HCT116 (cell line): ENCODE measurements at regions not wholly inside any gene's neighbourhood (a gene's known extent, or its start where the extent isn't known, plus 50 kb on each side); places are given as distances from the start of the nearest gene placed in this dataset.

Experiments used
- ATAC-seq: fragments of 200-7000 bp; cut with Tn5 transposase; 2 replicates; pipeline ENCODE4 v1.9.1; 2020; ENCODE audit warnings: mild to moderate bottlenecking, moderate library complexity
- BruUV-seq: library from RNA; stranded (reverse); fragments of 400-500 nt; replicated peaks from 2 replicates; lab custom pipeline; 2021; lab: Mats Ljungman, UMichigan
- CTCF ChIA-PET: fragments of 300-600 bp; sonication (Branson Sonifier 250); formaldehyde crosslinking; loops from one replicate; lab custom pipeline; 2021; ENCODE audit warnings: antibody characterized with exemption; lab: Charles Lee
- POLR2A ChIA-PET: fragments of 300-600, 350-600 bp; sonication (Branson Sonifier 250); formaldehyde crosslinking; loops from one replicate; lab custom pipeline; 2021; ENCODE audit warnings: antibody characterized with exemption; lab: Charles Lee
- RAD21 ChIA-PET, 2 experiments: fragments of 300-600 bp; sonication (Branson Sonifier 250); formaldehyde crosslinking; loops; one replicate each; lab custom pipeline; 2023; ENCODE audit warnings: low total read pairs in 2 of 2; ENCODE audit not compliant: uncharacterized antibody in 2 of 2, unreplicated experiment in 2 of 2, low non-redundant PET in 1 of 2; lab: Charles Lee
- DNase-seq: peaks from one replicate; pipeline ENCODE4 v3.0.0-alpha.2; 2010; ENCODE audit warnings: low read depth, low spot score
- H2AFZ ChIP-seq: fragments of 200-600 bp; shearing (Covaris generic), sonication (generic); 2 replicates; pipeline ENCODE4 v1.6.1; 2017; ENCODE audit warnings: low read depth, mixed run types, mixed read lengths, antibody characterized with exemption, low read length; ENCODE audit not compliant: poor library complexity, severe bottlenecking
- H3K27ac ChIP-seq: 2 replicates; pipeline ENCODE4 v1.5.1; 2012; ENCODE audit warnings: low read depth, low read length
- H3K27me3 ChIP-seq: fragments of 200-600 bp; sonication (generic); 2 replicates; pipeline ENCODE4 v1.6.1; 2016; ENCODE audit warnings: mixed run types, low read length, mixed read lengths; ENCODE audit not compliant: insufficient read depth
- H3K36me3 ChIP-seq, 2 experiments: fragments of 200-500 bp in 1 of 2; fragments of 200-600 bp in 1 of 2; sonication (Bioruptor generic) in 1 of 2; sonication (generic) in 1 of 2; 2 replicates each; pipeline versions ENCODE4 v1.5.1 to v1.6.1; 2014 to 2016; ENCODE audit warnings: low read length in 2 of 2, inconsistent platforms in 1 of 2, mixed read lengths in 1 of 2, mixed run types in 1 of 2; ENCODE audit not compliant: insufficient read depth in 2 of 2, control insufficient read depth in 1 of 2
- H3K4me1 ChIP-seq, 2 experiments: fragments of 200-600 bp in 1 of 2; sonication (generic) in 1 of 2; 2 replicates each; pipeline versions ENCODE4 v1.5.1 to v1.6.1; 2012 to 2017; ENCODE audit warnings: low read length in 2 of 2, inconsistent platforms in 1 of 2, mild to moderate bottlenecking in 1 of 2, mixed read lengths in 1 of 2, mixed run types in 1 of 2, moderate library complexity in 1 of 2; ENCODE audit not compliant: insufficient read depth in 2 of 2, control insufficient read depth in 1 of 2
- H3K4me2 ChIP-seq: fragments of 200-600 bp; sonication (generic); 2 replicates; pipeline ENCODE4 v1.6.1; 2017; ENCODE audit warnings: mixed run types, low read length, mixed read lengths
- H3K4me3 ChIP-seq, 2 experiments: fragments of 200-600 bp in 1 of 2; sonication (generic) in 1 of 2; replicated peaks in 1 of 2; 2 replicates each; pipeline ENCODE4 v1.5.1; 2011 to 2016; ENCODE audit warnings: low read length in 2 of 2, control low read depth in 1 of 2, low read depth in 1 of 2, mild to moderate bottlenecking in 1 of 2, mixed read lengths in 1 of 2, mixed run types in 1 of 2
- H3K79me2 ChIP-seq: fragments of 200-600 bp; sonication (generic); 2 replicates; pipeline ENCODE4 v1.6.1; 2017; ENCODE audit warnings: mild to moderate bottlenecking, mixed run types, low read length, moderate library complexity, mixed read lengths; ENCODE audit not compliant: insufficient read depth
- H3K9ac ChIP-seq: fragments of 200-600 bp; sonication (generic); 2 replicates; pipeline ENCODE4 v1.6.1; 2016; ENCODE audit warnings: low read length, mixed read lengths
- H3K9me2 ChIP-seq: fragments of 200-600 bp; sonication (generic), shearing (Covaris generic); 2 replicates; pipeline ENCODE4 v1.6.1; 2017; ENCODE audit warnings: mixed run types, mild to moderate bottlenecking, moderate library complexity; ENCODE audit not compliant: insufficient read depth
- H3K9me3 ChIP-seq, 2 experiments: fragments of 200-500 bp in 1 of 2; fragments of 200-600 bp in 1 of 2; sonication (Bioruptor generic) in 1 of 2; sonication (generic) in 1 of 2; 2 replicates each; pipeline ENCODE4 v1.6.1; 2014 to 2017; ENCODE audit warnings: low read length in 2 of 2, mixed read lengths in 2 of 2, inconsistent platforms in 1 of 2, low read depth in 1 of 2, mild to moderate bottlenecking in 1 of 2, mixed run types in 1 of 2, moderate library complexity in 1 of 2; ENCODE audit not compliant: control insufficient read depth in 1 of 2, insufficient read depth in 1 of 2
- H4K20me1 ChIP-seq: fragments of 200-600 bp; sonication (generic), shearing (Covaris generic); 2 replicates; pipeline ENCODE4 v1.6.1; 2017; ENCODE audit warnings: mixed run types, mild to moderate bottlenecking, moderate library complexity; ENCODE audit not compliant: insufficient read depth
- POLR2AphosphoS5 ChIP-seq: IDR thresholded peaks from 2 replicates; pipeline ENCODE4 v1.6.1; 2011; ENCODE audit warnings: mild to moderate bottlenecking, low read depth, low read length, moderate library complexity
- RAD21 ChIP-seq: IDR thresholded peaks from 2 replicates; pipeline ENCODE4 v1.6.1; 2012; ENCODE audit warnings: low read depth, mild to moderate bottlenecking
- SIN3A ChIP-seq: IDR thresholded peaks from 2 replicates; pipeline ENCODE4 v1.6.1; 2012; ENCODE audit warnings: low read depth
- YY1 ChIP-seq: IDR thresholded peaks from 2 replicates; pipeline ENCODE4 v1.6.1; 2011; ENCODE audit warnings: low read length, low read depth, moderate library complexity, mild to moderate bottlenecking; ENCODE audit not compliant: insufficient replicate concordance; ENCODE audit errors: extremely low read depth
- ZFX ChIP-seq: fragments of 450-650 bp; IDR thresholded peaks from 2 replicates; pipeline ENCODE4 v1.6.1; 2017
- intact Hi-C: fragments of 100-400 bp; cut with micrococcal nuclease; formaldehyde crosslinking; loops from 2 replicates; pipeline ENCODE4 v1.10.0; 2022
- TF ChIP-seq, protein P1 (sequence below): IDR thresholded peaks from 2 replicates; pipeline ENCODE4 v1.6.1; 2012; ENCODE audit warnings: low read depth
- TF ChIP-seq, protein P2 (sequence below): IDR thresholded peaks from 2 replicates; pipeline ENCODE4 v1.6.1; 2012
- TF ChIP-seq, protein P3 (sequence below): IDR thresholded peaks from 2 replicates; pipeline ENCODE4 v1.6.1; 2011; ENCODE audit warnings: mild to moderate bottlenecking, low read length, moderate library complexity; ENCODE audit not compliant: insufficient replicate concordance; ENCODE audit errors: extremely low read depth
- TF ChIP-seq, protein P4 (sequence below): IDR thresholded peaks from 2 replicates; pipeline ENCODE4 v1.6.1; 2012
- TF ChIP-seq, protein P5 (sequence below), 3 experiments: fragments of 200-600 bp in 1 of 3; sonication (generic) in 1 of 3; IDR thresholded peaks in 2 of 3; conservative IDR thresholded peaks in 1 of 3; 2 replicates each; pipeline ENCODE4 v1.5.1; 2012 to 2017; ENCODE audit warnings: low read depth in 2 of 3, low read length in 2 of 3, antibody characterized with exemption in 1 of 3, borderline replicate concordance in 1 of 3, control low read depth in 1 of 3, mild to moderate bottlenecking in 1 of 3, mixed read lengths in 1 of 3, mixed run types in 1 of 3, moderate library complexity in 1 of 3; ENCODE audit not compliant: insufficient read depth in 1 of 3

DNA sequence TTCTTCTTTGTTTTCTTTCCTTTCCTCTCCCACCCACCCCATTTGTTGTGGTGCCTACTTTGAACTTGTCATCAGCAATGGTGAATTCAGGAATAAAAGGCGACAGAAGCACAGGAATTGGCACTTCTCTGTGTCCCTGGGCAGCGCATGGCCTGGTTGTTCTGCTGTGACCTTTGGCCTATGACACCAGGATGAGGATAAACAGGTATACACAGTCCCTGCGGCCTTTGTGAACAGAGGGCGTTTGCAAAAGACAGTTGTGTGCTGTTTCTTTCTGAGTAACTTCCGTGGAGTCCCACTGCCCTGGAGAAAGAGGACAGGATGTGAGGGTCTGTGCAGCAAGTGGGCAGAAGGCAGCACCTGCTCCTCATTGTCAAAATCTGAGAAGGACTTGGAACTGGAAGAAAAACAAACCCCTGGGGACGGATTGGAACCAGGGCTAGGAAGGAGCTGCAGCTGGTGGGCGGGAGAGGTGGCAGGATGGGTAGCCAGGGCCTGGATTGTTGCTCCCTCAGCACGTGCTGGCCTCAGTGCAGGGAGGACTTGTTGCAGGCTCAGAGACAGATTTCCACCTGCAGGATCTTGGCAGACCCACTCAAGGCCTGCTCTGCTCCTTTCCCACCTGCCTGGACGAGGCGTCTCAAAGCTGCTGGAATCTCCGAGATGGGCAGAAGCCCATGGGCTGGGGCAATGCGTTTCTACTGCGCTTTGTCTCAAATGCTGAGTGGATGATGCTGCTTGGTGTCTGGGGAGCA lies 159.5 kb downstream of the ACKR3 start:
- Histone ChIP-seq H3K27me3 (peaks cover 12% of the 10 kb centered on the region), H3K9me2 (no peaks in the 10 kb centered on the region)
- TF ChIP-seq, protein P1, sequence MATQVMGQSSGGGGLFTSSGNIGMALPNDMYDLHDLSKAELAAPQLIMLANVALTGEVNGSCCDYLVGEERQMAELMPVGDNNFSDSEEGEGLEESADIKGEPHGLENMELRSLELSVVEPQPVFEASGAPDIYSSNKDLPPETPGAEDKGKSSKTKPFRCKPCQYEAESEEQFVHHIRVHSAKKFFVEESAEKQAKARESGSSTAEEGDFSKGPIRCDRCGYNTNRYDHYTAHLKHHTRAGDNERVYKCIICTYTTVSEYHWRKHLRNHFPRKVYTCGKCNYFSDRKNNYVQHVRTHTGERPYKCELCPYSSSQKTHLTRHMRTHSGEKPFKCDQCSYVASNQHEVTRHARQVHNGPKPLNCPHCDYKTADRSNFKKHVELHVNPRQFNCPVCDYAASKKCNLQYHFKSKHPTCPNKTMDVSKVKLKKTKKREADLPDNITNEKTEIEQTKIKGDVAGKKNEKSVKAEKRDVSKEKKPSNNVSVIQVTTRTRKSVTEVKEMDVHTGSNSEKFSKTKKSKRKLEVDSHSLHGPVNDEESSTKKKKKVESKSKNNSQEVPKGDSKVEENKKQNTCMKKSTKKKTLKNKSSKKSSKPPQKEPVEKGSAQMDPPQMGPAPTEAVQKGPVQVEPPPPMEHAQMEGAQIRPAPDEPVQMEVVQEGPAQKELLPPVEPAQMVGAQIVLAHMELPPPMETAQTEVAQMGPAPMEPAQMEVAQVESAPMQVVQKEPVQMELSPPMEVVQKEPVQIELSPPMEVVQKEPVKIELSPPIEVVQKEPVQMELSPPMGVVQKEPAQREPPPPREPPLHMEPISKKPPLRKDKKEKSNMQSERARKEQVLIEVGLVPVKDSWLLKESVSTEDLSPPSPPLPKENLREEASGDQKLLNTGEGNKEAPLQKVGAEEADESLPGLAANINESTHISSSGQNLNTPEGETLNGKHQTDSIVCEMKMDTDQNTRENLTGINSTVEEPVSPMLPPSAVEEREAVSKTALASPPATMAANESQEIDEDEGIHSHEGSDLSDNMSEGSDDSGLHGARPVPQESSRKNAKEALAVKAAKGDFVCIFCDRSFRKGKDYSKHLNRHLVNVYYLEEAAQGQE: no peak
- TF ChIP-seq, protein P2, sequence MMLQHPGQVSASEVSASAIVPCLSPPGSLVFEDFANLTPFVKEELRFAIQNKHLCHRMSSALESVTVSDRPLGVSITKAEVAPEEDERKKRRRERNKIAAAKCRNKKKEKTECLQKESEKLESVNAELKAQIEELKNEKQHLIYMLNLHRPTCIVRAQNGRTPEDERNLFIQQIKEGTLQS: no peak
- TF ChIP-seq ZFX (no peak), RAD21 (no peak), SIN3A (no peak), YY1 (no peak), POLR2AphosphoS5 (no peak)
- TF ChIP-seq, protein P3, sequence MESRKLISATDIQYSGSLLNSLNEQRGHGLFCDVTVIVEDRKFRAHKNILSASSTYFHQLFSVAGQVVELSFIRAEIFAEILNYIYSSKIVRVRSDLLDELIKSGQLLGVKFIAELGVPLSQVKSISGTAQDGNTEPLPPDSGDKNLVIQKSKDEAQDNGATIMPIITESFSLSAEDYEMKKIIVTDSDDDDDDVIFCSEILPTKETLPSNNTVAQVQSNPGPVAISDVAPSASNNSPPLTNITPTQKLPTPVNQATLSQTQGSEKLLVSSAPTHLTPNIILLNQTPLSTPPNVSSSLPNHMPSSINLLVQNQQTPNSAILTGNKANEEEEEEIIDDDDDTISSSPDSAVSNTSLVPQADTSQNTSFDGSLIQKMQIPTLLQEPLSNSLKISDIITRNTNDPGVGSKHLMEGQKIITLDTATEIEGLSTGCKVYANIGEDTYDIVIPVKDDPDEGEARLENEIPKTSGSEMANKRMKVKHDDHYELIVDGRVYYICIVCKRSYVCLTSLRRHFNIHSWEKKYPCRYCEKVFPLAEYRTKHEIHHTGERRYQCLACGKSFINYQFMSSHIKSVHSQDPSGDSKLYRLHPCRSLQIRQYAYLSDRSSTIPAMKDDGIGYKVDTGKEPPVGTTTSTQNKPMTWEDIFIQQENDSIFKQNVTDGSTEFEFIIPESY: no peak
- TF ChIP-seq, protein P4, sequence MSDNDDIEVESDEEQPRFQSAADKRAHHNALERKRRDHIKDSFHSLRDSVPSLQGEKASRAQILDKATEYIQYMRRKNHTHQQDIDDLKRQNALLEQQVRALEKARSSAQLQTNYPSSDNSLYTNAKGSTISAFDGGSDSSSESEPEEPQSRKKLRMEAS: no peak
- TF ChIP-seq, protein P5, sequence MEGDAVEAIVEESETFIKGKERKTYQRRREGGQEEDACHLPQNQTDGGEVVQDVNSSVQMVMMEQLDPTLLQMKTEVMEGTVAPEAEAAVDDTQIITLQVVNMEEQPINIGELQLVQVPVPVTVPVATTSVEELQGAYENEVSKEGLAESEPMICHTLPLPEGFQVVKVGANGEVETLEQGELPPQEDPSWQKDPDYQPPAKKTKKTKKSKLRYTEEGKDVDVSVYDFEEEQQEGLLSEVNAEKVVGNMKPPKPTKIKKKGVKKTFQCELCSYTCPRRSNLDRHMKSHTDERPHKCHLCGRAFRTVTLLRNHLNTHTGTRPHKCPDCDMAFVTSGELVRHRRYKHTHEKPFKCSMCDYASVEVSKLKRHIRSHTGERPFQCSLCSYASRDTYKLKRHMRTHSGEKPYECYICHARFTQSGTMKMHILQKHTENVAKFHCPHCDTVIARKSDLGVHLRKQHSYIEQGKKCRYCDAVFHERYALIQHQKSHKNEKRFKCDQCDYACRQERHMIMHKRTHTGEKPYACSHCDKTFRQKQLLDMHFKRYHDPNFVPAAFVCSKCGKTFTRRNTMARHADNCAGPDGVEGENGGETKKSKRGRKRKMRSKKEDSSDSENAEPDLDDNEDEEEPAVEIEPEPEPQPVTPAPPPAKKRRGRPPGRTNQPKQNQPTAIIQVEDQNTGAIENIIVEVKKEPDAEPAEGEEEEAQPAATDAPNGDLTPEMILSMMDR (IDR thresholded peaks at IDR 0.05 in 2 of 3, conservative IDR thresholded peaks at IDR 0.05 in 1 of 3; ENCODE audit: borderline replicate concordance in 1 of 3, insufficient read depth in 1 of 3, low read depth in 2 of 3, low read length in 2 of 3): no peak
- TF ChIP-seq, all 23 proteins: peak for 0
- no peak overlapping the region for H2AFZ ChIP-seq
- no peaks in the 10 kb centered on the region for H3K36me3 ChIP-seq
- intact Hi-C loops: no loop called here
- H3K9me3 ChIP-seq: no peaks in the 10 kb centered on the region
- no peak overlapping the region for H3K27ac ChIP-seq
- BruUV-seq: no TSS peak
- ATAC-seq (no peak), DNase-seq (no peak)
- no peak overlapping the region for H3K4me3 ChIP-seq
- ChIA-PET POLR2A (no interaction called here), CTCF (no interaction called here), RAD21 (no interaction called here)
- no peak overlapping the region for H3K9ac ChIP-seq
- H3K4me2 ChIP-seq: no peak overlapping the region
- no peaks in the 10 kb centered on the region for H4K20me1 ChIP-seq
- H3K4me1 ChIP-seq: peaks cover 2 to 7% of the 10 kb centered on the region in 2 experiments; a peak in 3 of 4 replicates
- no peaks in the 10 kb centered on the region for H3K79me2 ChIP-seq
